Coronary artery (tissue), 2 donors: ENCODE measurements at regions not wholly inside any gene's neighbourhood (a gene's known extent, or its start where the extent isn't known, plus 50 kb on each side); places are given as distances from the start of the nearest gene placed in this dataset.
"Not testable (repeated sequence)": the region's sequence is repeated elsewhere in the genome, so short reads cannot be mapped to it uniquely, and the experiment has no call there.

Source experiments
- DNase-seq: peaks from one replicate; pipeline ENCODE4 v3.0.0-alpha.2; 2017; ENCODE audit warnings: low spot score
- H3K27ac ChIP-seq, 2 donors: fragments of 200-600 bp; sonication (generic); one replicate each; pipeline ENCODE4 v1.5.1; 2016 to 2019
- H3K4me3 ChIP-seq: fragments of 200-600 bp; sonication (generic); 2 replicates; pipeline ENCODE4 v1.5.1; 2016; ENCODE audit warnings: mild to moderate bottlenecking, moderate library complexity
- TF ChIP-seq, protein P1 (sequence below): fragments of 200-600 bp; sonication (generic); IDR thresholded peaks from one replicate; pipeline ENCODE4 v1.5.1; 2019; ENCODE audit warnings: antibody characterized with exemption

DNA sequence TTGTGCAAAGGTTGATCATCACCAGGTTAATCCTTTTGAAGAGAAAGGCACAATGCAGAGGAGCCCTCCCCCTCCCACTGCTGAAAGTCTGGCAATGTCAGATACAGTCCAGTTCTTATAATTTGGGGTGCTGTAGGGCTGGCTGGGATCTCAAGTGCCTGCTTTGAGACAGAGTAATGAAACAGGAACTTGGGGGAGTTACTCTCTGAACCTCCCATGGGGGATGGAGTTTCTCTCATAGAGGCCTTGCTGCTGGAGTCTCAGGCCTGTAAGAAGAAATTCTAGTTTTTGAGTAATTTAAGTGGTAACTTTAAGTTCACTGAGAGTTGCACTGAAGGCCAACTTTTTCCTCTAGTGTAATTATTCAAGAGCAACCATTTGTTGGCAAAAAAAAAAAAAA, 410.5 kb downstream of the KCNRG start:
- no peak for DNase-seq
- Histone ChIP-seq H3K27ac (no peak overlapping the region), H3K4me3 (no peak overlapping the region)
- TF ChIP-seq, protein P1, sequence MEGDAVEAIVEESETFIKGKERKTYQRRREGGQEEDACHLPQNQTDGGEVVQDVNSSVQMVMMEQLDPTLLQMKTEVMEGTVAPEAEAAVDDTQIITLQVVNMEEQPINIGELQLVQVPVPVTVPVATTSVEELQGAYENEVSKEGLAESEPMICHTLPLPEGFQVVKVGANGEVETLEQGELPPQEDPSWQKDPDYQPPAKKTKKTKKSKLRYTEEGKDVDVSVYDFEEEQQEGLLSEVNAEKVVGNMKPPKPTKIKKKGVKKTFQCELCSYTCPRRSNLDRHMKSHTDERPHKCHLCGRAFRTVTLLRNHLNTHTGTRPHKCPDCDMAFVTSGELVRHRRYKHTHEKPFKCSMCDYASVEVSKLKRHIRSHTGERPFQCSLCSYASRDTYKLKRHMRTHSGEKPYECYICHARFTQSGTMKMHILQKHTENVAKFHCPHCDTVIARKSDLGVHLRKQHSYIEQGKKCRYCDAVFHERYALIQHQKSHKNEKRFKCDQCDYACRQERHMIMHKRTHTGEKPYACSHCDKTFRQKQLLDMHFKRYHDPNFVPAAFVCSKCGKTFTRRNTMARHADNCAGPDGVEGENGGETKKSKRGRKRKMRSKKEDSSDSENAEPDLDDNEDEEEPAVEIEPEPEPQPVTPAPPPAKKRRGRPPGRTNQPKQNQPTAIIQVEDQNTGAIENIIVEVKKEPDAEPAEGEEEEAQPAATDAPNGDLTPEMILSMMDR = no peak

DNA sequence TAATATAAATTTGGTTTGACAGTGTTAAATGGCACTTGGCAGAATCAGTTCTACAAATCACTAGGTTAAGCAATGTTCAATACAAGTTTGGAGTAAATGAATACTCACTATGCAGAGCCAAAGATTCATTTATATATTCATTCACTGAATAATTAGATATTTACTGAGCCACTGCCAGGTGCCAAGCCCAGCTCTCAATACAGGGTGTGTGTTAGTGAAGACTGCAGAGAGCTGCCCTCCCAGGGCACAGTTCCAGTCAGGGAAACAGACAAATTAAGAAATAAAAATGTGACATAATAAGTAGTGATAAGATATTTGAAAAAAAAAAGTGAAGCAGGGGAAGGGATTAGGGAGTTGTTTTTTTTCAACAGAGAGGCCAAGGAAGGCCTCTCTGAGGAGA, 411.7 kb downstream of the KCNRG start:
- no peak overlapping the region for H3K27ac ChIP-seq
- no peak overlapping the region for H3K4me3 ChIP-seq
- no peak for DNase-seq
- TF ChIP-seq, protein P1 = no peak

- H3K27ac ChIP-seq, H3K4me3 ChIP-seq: not testable (repeated sequence)
These were observed 412.3 kb downstream of the KCNRG start for GRCh38 chr13:50427511-50427910.

GRCh38 chr13:50428183-50428877, 413.1 kb downstream of the KCNRG start:
- TF ChIP-seq, protein P1 = no peak
- H3K27ac ChIP-seq = no peak overlapping the region
- H3K4me3 ChIP-seq = no peak overlapping the region
- no peak for DNase-seq

More at GRCh38 chr13:50427511-50427910, 412.3 kb downstream of the KCNRG start:
- DNase-seq = not testable (repeated sequence)

- no peak for DNase-seq
- H3K27ac ChIP-seq = no peak overlapping the region
- TF ChIP-seq, protein P1 = no peak
These were observed 408.5 kb downstream of the DLEU7 start for GRCh38 chr13:50435011-50435410.

GRCh38 chr13:50437252-50437651, 406.2 kb downstream of the DLEU7 start:
- H3K27ac ChIP-seq = no peak overlapping the region
- no peak for DNase-seq
- no peak overlapping the region for H3K4me3 ChIP-seq
- TF ChIP-seq, protein P1 = no peak

More at GRCh38 chr13:50435011-50435410, 408.5 kb downstream of the DLEU7 start:
- no peak overlapping the region for H3K4me3 ChIP-seq

DNA sequence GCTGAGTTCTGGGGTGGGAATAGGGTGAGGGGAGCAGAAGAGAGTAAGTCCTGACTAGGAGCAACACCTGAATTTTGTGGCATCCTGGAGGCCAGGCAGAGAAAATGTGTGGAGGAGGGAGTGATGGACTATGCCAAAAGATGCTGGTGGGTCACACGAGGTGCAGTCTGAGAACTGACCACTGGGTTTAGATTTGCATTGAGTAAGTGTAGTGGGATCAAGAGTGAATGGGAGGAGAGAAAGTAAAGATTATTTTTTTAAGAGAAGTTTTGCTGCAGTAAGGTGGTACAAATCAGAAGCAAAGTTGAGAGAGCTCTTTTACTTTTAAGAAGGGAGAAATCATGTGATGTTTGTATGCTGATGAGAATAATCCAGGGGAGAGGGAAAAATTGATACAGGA, 405.1 kb downstream of the DLEU7 start:
- DNase-seq = no peak
- H3K4me3 ChIP-seq = no peak overlapping the region
- TF ChIP-seq, protein P1 = no peak
- H3K27ac ChIP-seq = no peak overlapping the region
